GM04504 (cell line): ENCODE measurements at regions not wholly inside any gene's neighbourhood (a gene's known extent, or its start where the extent isn't known, plus 50 kb on each side); places are given as distances from the start of the nearest gene placed in this dataset.

Source experiments
- DNase-seq: peaks from one replicate; pipeline ENCODE4 v3.0.0-alpha.2; 2012; ENCODE audit warnings: low read depth

DNA sequence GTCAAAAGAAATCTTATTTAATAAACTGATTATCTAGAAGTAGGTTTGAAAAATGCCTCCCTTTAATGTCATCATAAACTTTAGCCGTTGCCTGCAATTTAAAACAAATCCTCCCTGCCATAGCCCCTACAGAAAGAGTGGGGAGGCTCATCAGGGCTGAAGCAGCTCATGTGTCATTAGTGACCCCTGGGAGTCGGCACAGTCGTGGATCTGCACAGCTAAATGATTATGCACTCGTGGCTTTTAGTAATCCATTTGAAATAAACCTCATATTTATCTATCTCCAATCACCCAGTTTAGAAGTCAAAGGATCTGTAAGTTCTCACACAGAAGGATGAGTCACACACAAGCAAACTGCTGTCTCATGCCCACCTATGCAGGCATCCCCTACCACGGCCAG lies 277.3 kb downstream of the SS18 start:
- no peak for DNase-seq

DNA sequence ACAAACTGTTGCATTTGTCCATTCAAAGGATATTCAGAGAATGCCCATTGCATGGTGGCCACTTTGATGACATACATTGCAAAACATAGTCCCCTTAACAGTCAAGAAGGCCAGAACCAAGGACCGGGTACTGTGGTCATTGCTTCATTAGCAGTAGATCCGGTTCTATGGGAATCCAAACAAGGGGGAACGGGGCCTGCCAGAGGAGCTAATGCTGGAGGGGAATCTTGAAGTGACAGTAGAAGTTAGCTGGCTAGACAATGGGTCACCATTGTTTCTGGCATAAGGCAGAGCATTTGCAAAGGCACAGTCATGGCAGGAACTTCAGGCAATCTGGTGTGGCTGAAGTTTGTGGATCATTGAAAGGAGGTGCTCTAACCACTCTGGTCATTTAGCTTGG lies 279.7 kb downstream of the SS18 start:
- no peak for DNase-seq

DNA sequence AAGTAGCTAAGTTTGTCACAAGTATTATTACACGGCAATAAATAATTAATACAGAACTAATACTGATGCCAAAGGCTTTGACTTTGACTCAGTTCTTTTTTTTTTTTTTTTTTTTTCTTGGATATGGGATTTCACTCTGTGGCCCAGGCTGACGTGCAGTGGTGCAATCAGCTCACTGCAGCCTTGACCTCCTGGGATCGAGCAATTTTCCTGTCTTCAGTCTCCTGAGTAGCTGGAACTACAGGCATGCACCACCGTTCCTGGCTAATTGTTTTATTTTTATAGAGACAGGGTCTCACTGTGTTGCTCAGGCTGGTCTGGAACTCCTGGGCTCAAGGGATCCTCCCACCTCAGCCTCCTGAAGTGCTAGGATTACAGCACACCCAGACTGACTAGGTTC lies 284.5 kb downstream of the SS18 start:
- no peak for DNase-seq

GRCh38 chr18:25805323-25805722 lies 285.1 kb downstream of the SS18 start:
- peak; percentile 94 for DNase-seq

DNA sequence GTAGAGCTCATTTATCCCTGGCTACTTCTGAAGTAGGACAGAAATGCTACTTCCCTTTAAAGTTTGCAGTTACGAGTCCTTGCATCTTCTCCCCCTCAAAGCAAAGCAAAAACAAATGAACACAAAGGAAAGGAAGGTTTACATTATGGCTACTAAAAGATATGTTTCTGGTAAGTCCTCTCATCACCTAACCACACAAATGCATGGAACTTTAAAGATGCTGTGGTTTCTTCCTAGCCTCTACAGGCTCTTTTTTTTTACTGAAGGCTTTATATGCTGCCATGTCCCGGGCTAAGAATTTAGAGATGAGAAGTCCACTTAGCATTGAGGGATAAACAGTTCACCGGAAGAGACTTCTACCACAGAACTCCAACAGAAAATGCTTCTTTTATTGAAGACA lies 291.2 kb downstream of the SS18 start:
- DNase-seq: no peak

- DNase-seq: no peak
Observed at GRCh38 chr18:25798046-25798445, 292.4 kb downstream of the SS18 start.

DNA sequence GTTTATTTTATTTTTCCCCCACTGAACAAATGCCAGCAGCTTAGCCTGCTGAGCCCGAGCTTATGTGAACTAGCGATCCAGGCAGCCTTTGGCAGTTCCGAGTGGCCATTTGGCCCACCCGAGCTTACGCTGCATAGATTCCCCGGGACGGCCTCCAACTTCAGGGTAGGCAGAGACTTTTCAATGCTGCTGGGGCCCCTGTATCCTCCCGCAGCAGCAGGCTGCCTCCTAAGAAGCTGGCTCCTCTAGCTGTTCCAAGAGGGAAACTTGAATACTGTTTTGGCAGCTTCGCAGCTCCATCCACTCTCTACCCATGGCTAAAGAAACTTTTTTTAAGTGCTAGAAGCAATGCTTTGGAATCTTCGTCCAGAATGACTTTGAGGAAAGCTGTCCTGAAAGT lies 295.2 kb downstream of the SS18 start:
- DNase-seq: no peak

DNA sequence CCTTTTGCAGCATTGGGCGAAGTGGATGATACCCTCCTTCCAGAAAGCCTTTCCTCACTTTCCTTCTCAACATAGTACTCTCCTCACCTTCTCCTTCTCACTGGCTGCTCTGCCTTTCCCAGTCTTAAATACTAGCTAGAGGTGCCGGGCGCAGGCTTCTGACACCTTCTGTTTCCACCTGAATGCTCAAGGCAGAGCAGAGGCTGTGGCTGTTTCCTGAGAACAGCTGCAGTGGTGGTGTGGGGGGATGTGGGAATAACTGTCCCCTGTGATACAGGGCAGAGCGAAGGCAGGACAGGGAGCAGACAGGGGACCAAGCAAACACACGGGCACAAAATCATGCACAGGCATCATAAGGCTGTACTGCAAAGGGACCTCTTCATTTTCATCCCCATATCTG lies 303.1 kb downstream of the SS18 start:
- no peak for DNase-seq

DNA sequence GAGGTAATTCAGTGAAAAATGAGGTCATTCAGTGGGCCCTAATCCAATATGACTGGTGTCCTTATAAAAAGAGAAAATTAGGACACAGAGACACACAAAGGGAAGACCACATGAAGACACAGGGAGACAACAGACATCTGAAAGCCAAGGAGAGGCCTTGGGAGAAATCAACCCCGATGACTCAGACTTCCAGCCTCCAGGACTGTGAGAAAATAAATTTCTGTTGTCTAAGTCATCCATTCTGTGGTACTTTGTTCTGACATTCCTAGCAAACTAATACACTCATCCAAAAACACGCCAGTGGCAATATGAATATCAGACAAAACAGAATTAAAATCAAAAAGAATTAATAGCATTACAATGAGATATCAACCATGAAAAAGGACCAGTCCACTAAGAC lies 303.7 kb downstream of the SS18 start:
- peak; percentile 64 for DNase-seq

DNA sequence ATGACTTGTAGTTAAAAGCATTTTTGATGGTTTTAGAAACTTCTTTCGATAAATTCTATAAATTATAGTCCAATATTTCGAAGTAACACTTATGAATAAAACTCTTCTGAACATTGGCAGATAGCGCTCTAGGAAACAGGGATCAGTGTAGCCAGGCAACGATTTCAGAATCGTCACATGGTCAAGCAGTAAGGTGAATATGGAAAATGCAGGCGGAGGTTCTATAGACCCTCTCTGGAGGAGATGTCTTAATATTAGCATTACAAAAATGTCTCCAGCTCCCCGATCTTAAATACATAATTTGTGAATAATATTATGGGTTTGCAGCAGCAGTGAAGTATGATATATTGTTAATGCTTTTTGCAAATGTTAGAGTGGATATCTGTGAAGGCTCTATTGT lies 310.3 kb downstream of the SS18 start:
- no peak for DNase-seq

GRCh38 chr18:25771796-25772195 lies 318.6 kb downstream of the SS18 start:
- no peak for DNase-seq

DNA sequence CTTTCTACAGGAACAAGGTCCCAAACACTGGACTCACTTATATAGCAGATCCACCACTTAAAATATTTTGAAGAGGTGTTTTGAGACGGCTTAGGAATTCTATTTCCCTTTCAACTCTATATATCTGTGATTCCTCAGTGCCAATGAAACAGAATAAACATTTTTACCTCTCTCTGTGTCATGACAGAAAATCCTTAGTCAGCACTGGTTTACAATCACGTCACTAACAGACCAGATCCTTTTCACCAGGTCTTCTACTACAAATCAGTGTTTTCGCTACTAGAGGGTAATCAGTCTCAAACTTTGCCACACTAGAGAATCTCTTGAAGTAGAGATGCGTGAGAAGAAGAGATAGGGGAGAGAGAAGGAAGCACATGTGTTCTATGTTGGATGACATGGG lies 325.6 kb downstream of the SS18 start:
- no peak for DNase-seq

GRCh38 chr18:25759111-25759510 lies 331.3 kb downstream of the SS18 start:
- DNase-seq: no peak

DNA sequence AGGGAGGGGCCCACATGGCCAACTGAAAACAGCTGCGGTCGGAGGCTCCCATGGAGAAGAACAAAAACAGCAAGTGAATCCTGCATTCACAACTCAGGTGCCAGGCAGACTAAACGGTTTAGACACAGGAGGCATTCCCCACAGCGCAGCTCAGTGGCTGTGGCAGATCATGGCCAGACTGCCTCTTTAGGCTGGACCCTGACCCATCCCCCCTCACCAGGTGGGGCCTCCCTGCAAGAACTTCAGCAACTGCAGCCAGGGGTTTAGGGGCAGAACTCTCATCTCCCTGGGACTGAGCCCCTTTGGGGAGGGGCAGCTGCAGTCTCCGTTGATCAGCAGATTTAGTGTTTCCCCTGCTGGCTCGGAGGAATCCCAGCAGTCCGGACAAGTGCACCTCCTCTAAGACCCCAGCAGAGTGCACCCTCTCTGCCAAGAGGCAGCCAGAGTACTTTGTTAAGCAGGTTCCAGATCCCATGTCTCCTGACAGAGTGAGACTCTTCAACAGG lies 346.7 kb downstream of the SS18 start:
- DNase-seq: no peak

GRCh38 chr18:25739376-25739775 lies 351.0 kb downstream of the SS18 start:
- DNase-seq: no peak

- DNase-seq: peak; percentile 74
Observed at GRCh38 chr18:25737710-25738311, 352.6 kb downstream of the SS18 start.

DNA sequence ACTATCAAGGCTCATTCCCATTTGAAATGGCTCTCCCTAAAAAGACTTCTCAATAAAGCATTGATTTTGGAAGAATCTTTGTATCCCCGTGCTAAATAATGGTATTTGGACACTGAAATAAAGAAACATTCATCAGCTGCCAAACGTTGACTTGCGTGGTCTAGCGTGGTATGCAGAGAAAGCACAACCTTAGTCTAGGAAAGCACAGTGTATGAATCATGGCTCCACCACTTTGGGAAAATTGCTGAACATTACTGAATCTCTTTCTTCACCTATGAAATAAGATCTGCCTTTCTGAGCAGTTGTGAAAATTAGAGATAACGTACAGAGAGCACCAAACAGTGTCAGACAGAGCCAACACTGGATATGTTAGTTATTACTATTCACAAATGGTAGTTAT lies 353.9 kb downstream of the SS18 start:
- DNase-seq: no peak

DNA sequence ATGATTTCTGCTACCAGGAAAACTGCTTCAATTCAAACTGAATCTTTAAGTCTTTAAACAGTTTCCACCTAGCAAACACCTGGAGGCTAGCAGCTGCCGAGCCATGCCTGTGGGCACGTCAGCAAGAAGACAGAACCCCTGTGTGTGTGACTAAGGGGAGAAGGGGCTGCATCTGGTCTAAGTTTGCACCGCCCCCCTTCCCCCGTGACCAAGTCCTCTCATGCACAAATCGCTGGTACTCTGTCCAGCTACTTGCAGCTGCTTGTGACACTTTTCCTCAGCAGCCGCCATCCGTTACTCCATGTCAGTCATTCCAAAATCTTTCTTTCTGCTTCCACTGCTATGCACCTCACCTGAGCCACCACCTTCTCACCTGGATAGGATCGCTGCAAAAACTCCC lies 355.0 kb downstream of the SS18 start:
- DNase-seq: no peak

DNA sequence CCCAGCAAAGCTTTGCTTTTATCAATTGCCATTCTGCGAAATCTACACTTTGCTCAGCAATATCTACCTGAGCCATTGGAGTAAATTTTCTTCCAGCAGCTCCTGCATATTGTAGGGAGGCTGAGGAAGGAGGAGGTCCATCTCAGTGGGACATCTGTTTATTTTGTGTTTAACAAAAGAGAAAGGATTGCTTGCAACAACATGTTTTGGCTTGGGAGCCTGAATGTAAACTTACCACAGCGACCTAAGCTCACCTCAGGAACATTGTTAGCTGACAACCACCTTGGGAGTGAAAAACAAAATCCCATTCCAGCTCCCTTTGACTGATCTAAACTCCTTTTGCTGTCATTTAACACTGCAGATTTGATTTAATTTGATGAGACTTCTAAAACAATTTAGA lies 356.1 kb downstream of the SS18 start:
- DNase-seq: no peak

GRCh38 chr18:25732862-25733261 lies 357.6 kb downstream of the SS18 start:
- DNase-seq: no peak

GRCh38 chr18:25729072-25729471 lies 361.3 kb downstream of the SS18 start:
- DNase-seq: no peak

DNA sequence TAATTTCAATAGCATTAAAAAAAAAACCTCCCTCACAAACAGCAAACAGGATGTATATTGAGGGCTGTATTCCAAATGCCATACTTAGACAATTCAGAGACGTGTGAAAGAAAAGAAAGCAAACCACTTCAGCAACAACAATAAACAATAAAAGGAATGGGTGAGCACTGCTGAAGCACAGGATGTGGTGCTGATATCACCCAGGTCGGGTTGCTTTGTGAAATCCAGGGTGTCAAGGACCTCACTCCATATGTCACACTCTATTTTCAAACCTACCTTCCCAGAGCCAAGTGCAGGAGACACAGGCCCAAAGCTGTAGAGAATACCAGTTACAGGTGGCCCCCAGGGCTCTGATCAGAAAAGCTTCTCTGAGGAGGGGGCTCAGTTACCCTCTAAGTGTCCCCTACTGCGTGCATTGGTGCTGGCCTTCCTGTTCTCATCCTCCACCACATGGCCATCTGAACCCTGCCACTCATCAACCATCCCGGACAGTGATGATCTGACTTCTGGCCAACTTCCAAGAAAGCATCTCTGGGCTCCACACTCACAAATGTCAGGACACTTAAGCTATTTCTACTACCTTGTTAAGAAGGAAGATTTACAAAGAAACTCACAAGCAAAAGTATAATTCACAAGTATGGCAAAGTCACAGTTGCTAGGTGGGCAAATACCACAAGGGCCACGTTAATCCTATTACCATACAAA lies 363.0 kb downstream of the SS18 start:
- DNase-seq: no peak

DNA sequence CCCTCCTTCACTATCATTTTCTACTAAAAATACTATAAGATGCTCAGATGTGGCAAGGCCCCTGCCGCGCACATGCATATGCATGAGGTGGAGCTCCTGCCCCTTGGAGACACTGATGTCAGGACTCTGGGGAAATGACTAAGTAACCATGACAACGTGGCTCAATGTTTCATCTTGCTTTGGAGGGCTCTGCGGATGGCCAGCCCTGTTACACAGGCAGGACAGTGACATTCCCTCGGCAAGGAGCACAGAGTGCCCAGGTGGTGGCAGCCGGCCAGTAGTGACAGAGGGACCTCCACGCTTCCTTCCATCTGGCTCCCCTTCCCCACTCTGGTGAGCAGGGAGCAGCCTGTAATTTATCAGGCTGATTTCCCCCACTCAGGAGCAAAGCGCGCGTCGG lies 364.1 kb downstream of the SS18 start:
- DNase-seq: peak; percentile 8

DNA sequence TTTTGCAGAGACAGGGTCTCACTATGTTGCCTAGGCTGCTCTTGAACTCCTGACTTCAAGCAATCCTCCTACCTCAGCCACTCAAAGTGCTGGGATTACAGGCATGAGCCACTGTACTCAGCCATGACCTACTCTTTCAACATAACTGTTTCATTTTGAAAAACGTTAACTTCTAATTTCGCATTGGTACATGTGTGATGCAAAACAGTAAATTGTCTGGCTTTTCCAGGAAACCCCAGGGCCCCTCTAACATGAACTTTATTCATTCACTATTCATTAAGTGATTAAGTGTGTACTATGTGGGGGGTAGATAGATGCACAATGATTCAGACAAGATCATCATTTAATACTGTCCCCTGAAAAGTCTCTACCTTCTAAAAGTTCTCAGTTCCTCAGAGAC lies 364.9 kb downstream of the SS18 start:
- no peak for DNase-seq
